GM19395 (cell line): ENCODE measurements at regions not wholly inside any gene's neighbourhood (a gene's known extent, or its start where the extent isn't known, plus 50 kb on each side); places are given as distances from the start of the nearest gene placed in this dataset.
"Not testable (repeated sequence)": the region's sequence is repeated elsewhere in the genome, so short reads cannot be mapped to it uniquely, and the experiment has no call there.

Experiments
- ATAC-seq: cut with Tn5 transposase; IDR thresholded peaks from one replicate; pipeline ENCODE4 v1.9.1; 2021; ENCODE audit warnings: mild to moderate bottlenecking, moderate library complexity; ENCODE audit not compliant: unreplicated experiment

GRCh38 chr4:16450724-16451123 lies 224.5 kb upstream of the TAPT1 start:
- no peak for ATAC-seq

- no peak for ATAC-seq
Measured at GRCh38 chr4:16450031-16450430, 223.8 kb upstream of the TAPT1 start.

- no peak for ATAC-seq
Measured at GRCh38 chr4:16449406-16449805, 223.1 kb upstream of the TAPT1 start.

- ATAC-seq: no peak
Measured at GRCh38 chr4:16448241-16448840, 222.1 kb upstream of the TAPT1 start.

- ATAC-seq: peak; percentile 91
Measured at GRCh38 chr4:16443504-16444088, 217.3 kb upstream of the TAPT1 start.

GRCh38 chr4:16442296-16442695 lies 216.0 kb upstream of the TAPT1 start:
- no peak for ATAC-seq

GRCh38 chr4:16439768-16440167 lies 213.5 kb upstream of the TAPT1 start:
- ATAC-seq: no peak

- no peak for ATAC-seq
Measured at GRCh38 chr4:16438986-16439385, 212.7 kb upstream of the TAPT1 start.

GRCh38 chr4:16437836-16438235 lies 211.6 kb upstream of the TAPT1 start:
- no peak for ATAC-seq

- no peak for ATAC-seq
Measured at GRCh38 chr4:16431866-16432265, 205.6 kb upstream of the TAPT1 start.

GRCh38 chr4:16418814-16419213 lies 192.5 kb upstream of the TAPT1 start:
- no peak for ATAC-seq

GRCh38 chr4:16417198-16417597 lies 190.9 kb upstream of the TAPT1 start:
- no peak for ATAC-seq

- no peak for ATAC-seq
Measured at GRCh38 chr4:16416601-16417000, 190.3 kb upstream of the TAPT1 start.

- ATAC-seq: no peak
Measured at GRCh38 chr4:16415751-16416150, 189.5 kb upstream of the TAPT1 start.

GRCh38 chr4:16413814-16414555 lies 187.7 kb upstream of the TAPT1 start:
- no peak for ATAC-seq

GRCh38 chr4:16411501-16412085 lies 185.3 kb upstream of the TAPT1 start:
- no peak for ATAC-seq

GRCh38 chr4:16393216-16393615 lies 166.9 kb upstream of the TAPT1 start:
- ATAC-seq: not testable (repeated sequence)

- ATAC-seq: no peak
Measured at GRCh38 chr4:16391196-16391595, 164.9 kb upstream of the TAPT1 start.

GRCh38 chr4:16387448-16387847 lies 161.2 kb upstream of the TAPT1 start:
- ATAC-seq: no peak

GRCh38 chr4:16386711-16387320 lies 160.5 kb upstream of the TAPT1 start:
- no peak for ATAC-seq

- no peak for ATAC-seq
Measured at GRCh38 chr4:16384576-16384975, 158.3 kb upstream of the TAPT1 start.

- ATAC-seq: no peak
Measured at GRCh38 chr4:16382571-16382970, 156.3 kb upstream of the TAPT1 start.
